HCT116 (cell line): ENCODE measurements at regions not wholly inside any gene's neighbourhood (a gene's known extent, or its start where the extent isn't known, plus 50 kb on each side); places are given as distances from the start of the nearest gene placed in this dataset.

ENCODE experiments used
- EGR1 ChIP-seq: IDR thresholded peaks from 2 replicates; pipeline ENCODE4 v1.6.1; 2012; ENCODE audit warnings: low read depth
- EZH2 ChIP-seq: fragments of 200-600 bp; sonication (generic); IDR thresholded peaks from 2 replicates; pipeline ENCODE4 v1.6.1; 2017; ENCODE audit warnings: antibody characterized with exemption, mixed run types
- EZH2phosphoT487 ChIP-seq: fragments of 200-600 bp; IDR thresholded peaks from 2 replicates; pipeline ENCODE4 v1.6.1; 2018; ENCODE audit warnings: antibody characterized with exemption, borderline replicate concordance
- JUND ChIP-seq: IDR thresholded peaks from 2 replicates; pipeline ENCODE4 v1.6.1; 2012
- POLR2A ChIP-seq: IDR thresholded peaks from 2 replicates; pipeline ENCODE4 v1.7.0; 2011; ENCODE audit warnings: borderline replicate concordance; ENCODE audit not compliant: insufficient read depth, insufficient read length; ENCODE audit errors: extremely low read depth
- RAD21 ChIP-seq: IDR thresholded peaks from 2 replicates; pipeline ENCODE4 v1.6.1; 2012; ENCODE audit warnings: low read depth, mild to moderate bottlenecking
- TCF7L2 ChIP-seq: IDR thresholded peaks from 2 replicates; pipeline ENCODE4 v1.7.0; 2011; ENCODE audit warnings: borderline replicate concordance, inconsistent platforms; ENCODE audit not compliant: insufficient read depth, insufficient read length; ENCODE audit errors: extremely low read depth
- YY1 ChIP-seq: IDR thresholded peaks from 2 replicates; pipeline ENCODE4 v1.6.1; 2011; ENCODE audit warnings: low read length, low read depth, moderate library complexity, mild to moderate bottlenecking; ENCODE audit not compliant: insufficient replicate concordance; ENCODE audit errors: extremely low read depth
- ZFX ChIP-seq: fragments of 450-650 bp; IDR thresholded peaks from 2 replicates; pipeline ENCODE4 v1.6.1; 2017
- ZNF274 ChIP-seq: fragments of 200-500 bp; sonication (Bioruptor generic); IDR thresholded peaks from 2 replicates; pipeline ENCODE4 v1.6.1; 2014; ENCODE audit warnings: mild to moderate bottlenecking, low read depth, low read length, inconsistent platforms
- TF ChIP-seq, protein P1 (sequence below): IDR thresholded peaks from 2 replicates; pipeline ENCODE4 v1.6.1; 2011; ENCODE audit warnings: mild to moderate bottlenecking, low read length, moderate library complexity; ENCODE audit not compliant: insufficient replicate concordance; ENCODE audit errors: extremely low read depth
- TF ChIP-seq, protein P2 (sequence below): IDR thresholded peaks from 2 replicates; pipeline ENCODE4 v1.6.1; 2012; ENCODE audit warnings: low read depth
- TF ChIP-seq, protein P3 (sequence below), 3 experiments: fragments of 200-600 bp in 1 of 3; sonication (generic) in 1 of 3; IDR thresholded peaks in 2 of 3; conservative IDR thresholded peaks in 1 of 3; 2 replicates each; pipeline ENCODE4 v1.5.1; 2012 to 2017; ENCODE audit warnings: low read depth in 2 of 3, low read length in 2 of 3, antibody characterized with exemption in 1 of 3, borderline replicate concordance in 1 of 3, control low read depth in 1 of 3, mild to moderate bottlenecking in 1 of 3, mixed read lengths in 1 of 3, mixed run types in 1 of 3, moderate library complexity in 1 of 3; ENCODE audit not compliant: insufficient read depth in 1 of 3
- TF ChIP-seq, protein P4 (sequence below): IDR thresholded peaks from 2 replicates; pipeline ENCODE4 v1.6.1; 2012

DNA sequence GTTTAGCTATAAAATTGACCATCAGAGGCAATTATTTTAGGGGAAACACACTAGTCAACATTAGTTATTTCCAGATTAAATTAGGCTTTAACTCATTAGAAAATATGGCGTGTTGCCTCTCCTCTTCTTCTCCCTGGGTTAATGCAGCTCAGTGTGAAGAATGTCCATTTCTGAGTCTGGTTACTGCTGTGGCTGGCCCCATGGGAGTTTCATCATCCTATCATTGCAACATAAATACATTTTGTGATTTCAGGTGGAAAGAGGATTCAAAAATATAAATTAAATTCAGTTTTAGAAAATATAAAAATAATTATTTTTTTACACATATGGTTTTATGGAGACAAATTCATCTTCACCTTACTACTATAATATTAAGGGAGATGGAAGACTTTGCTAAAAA, 288.5 kb upstream of the ARSJ start:
- TF ChIP-seq, protein P1, sequence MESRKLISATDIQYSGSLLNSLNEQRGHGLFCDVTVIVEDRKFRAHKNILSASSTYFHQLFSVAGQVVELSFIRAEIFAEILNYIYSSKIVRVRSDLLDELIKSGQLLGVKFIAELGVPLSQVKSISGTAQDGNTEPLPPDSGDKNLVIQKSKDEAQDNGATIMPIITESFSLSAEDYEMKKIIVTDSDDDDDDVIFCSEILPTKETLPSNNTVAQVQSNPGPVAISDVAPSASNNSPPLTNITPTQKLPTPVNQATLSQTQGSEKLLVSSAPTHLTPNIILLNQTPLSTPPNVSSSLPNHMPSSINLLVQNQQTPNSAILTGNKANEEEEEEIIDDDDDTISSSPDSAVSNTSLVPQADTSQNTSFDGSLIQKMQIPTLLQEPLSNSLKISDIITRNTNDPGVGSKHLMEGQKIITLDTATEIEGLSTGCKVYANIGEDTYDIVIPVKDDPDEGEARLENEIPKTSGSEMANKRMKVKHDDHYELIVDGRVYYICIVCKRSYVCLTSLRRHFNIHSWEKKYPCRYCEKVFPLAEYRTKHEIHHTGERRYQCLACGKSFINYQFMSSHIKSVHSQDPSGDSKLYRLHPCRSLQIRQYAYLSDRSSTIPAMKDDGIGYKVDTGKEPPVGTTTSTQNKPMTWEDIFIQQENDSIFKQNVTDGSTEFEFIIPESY = no peak
- TF ChIP-seq, protein P2, sequence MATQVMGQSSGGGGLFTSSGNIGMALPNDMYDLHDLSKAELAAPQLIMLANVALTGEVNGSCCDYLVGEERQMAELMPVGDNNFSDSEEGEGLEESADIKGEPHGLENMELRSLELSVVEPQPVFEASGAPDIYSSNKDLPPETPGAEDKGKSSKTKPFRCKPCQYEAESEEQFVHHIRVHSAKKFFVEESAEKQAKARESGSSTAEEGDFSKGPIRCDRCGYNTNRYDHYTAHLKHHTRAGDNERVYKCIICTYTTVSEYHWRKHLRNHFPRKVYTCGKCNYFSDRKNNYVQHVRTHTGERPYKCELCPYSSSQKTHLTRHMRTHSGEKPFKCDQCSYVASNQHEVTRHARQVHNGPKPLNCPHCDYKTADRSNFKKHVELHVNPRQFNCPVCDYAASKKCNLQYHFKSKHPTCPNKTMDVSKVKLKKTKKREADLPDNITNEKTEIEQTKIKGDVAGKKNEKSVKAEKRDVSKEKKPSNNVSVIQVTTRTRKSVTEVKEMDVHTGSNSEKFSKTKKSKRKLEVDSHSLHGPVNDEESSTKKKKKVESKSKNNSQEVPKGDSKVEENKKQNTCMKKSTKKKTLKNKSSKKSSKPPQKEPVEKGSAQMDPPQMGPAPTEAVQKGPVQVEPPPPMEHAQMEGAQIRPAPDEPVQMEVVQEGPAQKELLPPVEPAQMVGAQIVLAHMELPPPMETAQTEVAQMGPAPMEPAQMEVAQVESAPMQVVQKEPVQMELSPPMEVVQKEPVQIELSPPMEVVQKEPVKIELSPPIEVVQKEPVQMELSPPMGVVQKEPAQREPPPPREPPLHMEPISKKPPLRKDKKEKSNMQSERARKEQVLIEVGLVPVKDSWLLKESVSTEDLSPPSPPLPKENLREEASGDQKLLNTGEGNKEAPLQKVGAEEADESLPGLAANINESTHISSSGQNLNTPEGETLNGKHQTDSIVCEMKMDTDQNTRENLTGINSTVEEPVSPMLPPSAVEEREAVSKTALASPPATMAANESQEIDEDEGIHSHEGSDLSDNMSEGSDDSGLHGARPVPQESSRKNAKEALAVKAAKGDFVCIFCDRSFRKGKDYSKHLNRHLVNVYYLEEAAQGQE = no peak
- no peak for TF ChIP-seq JUND
- no peak for TF ChIP-seq EZH2
- TF ChIP-seq, protein P3, sequence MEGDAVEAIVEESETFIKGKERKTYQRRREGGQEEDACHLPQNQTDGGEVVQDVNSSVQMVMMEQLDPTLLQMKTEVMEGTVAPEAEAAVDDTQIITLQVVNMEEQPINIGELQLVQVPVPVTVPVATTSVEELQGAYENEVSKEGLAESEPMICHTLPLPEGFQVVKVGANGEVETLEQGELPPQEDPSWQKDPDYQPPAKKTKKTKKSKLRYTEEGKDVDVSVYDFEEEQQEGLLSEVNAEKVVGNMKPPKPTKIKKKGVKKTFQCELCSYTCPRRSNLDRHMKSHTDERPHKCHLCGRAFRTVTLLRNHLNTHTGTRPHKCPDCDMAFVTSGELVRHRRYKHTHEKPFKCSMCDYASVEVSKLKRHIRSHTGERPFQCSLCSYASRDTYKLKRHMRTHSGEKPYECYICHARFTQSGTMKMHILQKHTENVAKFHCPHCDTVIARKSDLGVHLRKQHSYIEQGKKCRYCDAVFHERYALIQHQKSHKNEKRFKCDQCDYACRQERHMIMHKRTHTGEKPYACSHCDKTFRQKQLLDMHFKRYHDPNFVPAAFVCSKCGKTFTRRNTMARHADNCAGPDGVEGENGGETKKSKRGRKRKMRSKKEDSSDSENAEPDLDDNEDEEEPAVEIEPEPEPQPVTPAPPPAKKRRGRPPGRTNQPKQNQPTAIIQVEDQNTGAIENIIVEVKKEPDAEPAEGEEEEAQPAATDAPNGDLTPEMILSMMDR (IDR thresholded peaks at IDR 0.05 in 2 of 3, conservative IDR thresholded peaks at IDR 0.05 in 1 of 3; ENCODE audit: borderline replicate concordance in 1 of 3, insufficient read depth in 1 of 3, low read depth in 2 of 3, low read length in 2 of 3) = no peak
- TF ChIP-seq, protein P4, sequence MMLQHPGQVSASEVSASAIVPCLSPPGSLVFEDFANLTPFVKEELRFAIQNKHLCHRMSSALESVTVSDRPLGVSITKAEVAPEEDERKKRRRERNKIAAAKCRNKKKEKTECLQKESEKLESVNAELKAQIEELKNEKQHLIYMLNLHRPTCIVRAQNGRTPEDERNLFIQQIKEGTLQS = no peak
- TF ChIP-seq POLR2A = no peak
- TF ChIP-seq EZH2phosphoT487 = no peak
- no peak for TF ChIP-seq YY1
- no peak for TF ChIP-seq RAD21
- TF ChIP-seq EGR1 = no peak
- no peak for TF ChIP-seq ZNF274
- no peak for TF ChIP-seq TCF7L2
- no peak for TF ChIP-seq ZFX
